KOPT-K1 (cell line): ENCODE measurements at regions not wholly inside any gene's neighbourhood (a gene's known extent, or its start where the extent isn't known, plus 50 kb on each side); places are given as distances from the start of the nearest gene placed in this dataset.

ENCODE experiments used
- H3K27ac ChIP-seq: fragments of 200-600 bp; sonication (generic); 2 replicates; pipeline ENCODE4 v1.5.1; 2016; ENCODE audit warnings: antibody characterized with exemption, mild to moderate bottlenecking, low read depth, low read length; ENCODE audit not compliant: poor library complexity, severe bottlenecking
- H3K36me3 ChIP-seq: fragments of 200-600 bp; sonication (generic); 2 replicates; pipeline ENCODE4 v1.5.1; 2017; ENCODE audit warnings: antibody characterized with exemption, mild to moderate bottlenecking, low read length, moderate library complexity; ENCODE audit not compliant: insufficient read depth
- H3K9me3 ChIP-seq: fragments of 200-600 bp; sonication (generic); 2 replicates; pipeline ENCODE4 v1.5.1; 2017; ENCODE audit warnings: antibody characterized with exemption, low read length, mild to moderate bottlenecking; ENCODE audit not compliant: insufficient read depth, poor library complexity, severe bottlenecking

GRCh38 chr14:32012062-32012461 lies 65.0 kb upstream of the ARHGAP5 start:
- no peak overlapping the region for H3K27ac ChIP-seq
- no peaks in the 10 kb centered on the region for H3K36me3 ChIP-seq
- no peaks in the 10 kb centered on the region for H3K9me3 ChIP-seq

DNA sequence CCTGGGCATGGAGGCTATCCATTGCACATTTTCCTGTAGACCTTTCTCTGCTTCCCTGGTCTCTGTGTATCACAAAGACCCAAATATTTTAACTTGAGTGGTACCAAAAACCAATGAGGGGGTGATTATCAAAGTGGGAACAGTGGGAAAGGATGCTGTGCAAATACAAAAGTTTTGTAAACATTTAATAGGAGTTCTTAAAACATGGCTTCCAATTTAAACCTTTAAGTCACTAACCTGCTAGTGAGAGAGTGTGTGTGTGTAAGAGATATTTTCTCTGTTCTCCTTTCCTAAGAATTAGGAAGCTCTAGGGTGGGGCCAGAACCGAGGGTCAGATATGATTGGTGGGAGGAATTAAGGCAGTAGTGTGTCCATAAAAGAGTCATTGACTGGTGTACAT lies 64.5 kb upstream of the ARHGAP5 start:
- no peaks in the 10 kb centered on the region for H3K9me3 ChIP-seq
- no peak overlapping the region for H3K27ac ChIP-seq
- H3K36me3 ChIP-seq, result no peaks in the 10 kb centered on the region

- no peaks in the 10 kb centered on the region for H3K9me3 ChIP-seq
- no peak overlapping the region for H3K27ac ChIP-seq
- H3K36me3 ChIP-seq, result no peaks in the 10 kb centered on the region
Observed at GRCh38 chr14:32013083-32013482, 64.0 kb upstream of the ARHGAP5 start.

GRCh38 chr14:32014057-32014456 lies 63.0 kb upstream of the ARHGAP5 start:
- H3K36me3 ChIP-seq, result no peaks in the 10 kb centered on the region
- H3K27ac ChIP-seq, result no peak overlapping the region
- no peaks in the 10 kb centered on the region for H3K9me3 ChIP-seq

GRCh38 chr14:32014498-32014897 lies 62.6 kb upstream of the ARHGAP5 start:
- H3K27ac ChIP-seq, result no peak overlapping the region
- no peaks in the 10 kb centered on the region for H3K9me3 ChIP-seq
- H3K36me3 ChIP-seq, result no peaks in the 10 kb centered on the region

DNA sequence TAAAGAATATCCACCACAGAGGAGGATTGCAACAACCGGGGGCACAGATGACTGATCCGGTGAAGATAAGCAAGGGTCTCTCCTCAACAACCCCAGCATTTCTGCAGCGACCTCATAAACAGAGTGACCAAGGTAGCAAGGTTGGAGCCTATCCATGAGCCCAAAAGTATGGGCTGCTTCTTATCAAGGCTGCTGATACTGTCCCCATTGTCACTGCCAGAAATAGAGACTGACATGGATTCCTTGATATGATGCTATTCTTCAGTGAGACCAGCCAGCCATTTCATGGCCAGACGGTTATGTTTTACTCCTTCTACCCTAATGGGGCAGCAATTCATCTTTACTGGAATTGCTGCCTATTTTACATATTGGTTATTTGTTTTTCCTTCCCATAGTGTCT lies 61.9 kb upstream of the ARHGAP5 start:
- Histone ChIP-seq H3K27ac (no peak overlapping the region), H3K9me3 (no peaks in the 10 kb centered on the region), H3K36me3 (no peaks in the 10 kb centered on the region)

GRCh38 chr14:32017587-32017986 lies 59.5 kb upstream of the ARHGAP5 start:
- no peaks in the 10 kb centered on the region for H3K36me3 ChIP-seq
- H3K9me3 ChIP-seq, result peaks cover 5% of the 10 kb centered on the region
- H3K27ac ChIP-seq, result no peak overlapping the region

DNA sequence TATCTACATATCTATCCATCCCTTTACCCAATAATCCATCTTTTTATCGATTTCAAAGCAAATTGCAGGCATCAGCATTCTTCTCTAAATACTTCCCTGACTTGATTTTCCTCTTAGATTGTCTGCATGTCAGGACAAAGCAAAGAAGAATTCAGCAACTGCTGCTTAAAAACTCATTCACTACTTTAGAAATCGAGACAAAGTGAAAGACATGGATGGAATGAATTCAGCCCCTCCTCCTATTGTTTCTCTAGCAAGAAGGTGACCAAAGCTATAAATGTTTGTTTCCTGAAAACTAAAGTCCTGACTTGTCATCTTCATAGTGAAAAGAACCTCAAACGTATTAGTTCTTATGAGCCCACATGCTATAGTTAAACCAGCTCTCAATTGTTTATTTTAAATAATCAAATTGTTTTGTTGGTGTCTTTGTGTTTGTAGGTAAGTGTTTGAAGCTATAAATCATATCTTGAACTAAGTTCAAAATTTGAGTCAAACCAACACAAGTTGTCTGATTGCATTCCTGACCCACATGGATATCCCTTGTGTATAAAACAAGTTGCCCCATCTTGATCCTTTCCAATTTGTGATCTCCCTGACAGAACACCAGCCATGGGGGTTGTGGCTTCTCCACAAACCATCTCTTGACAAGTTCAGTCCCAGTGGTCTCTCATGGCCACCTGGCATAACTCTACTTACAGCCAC lies 58.6 kb upstream of the ARHGAP5 start:
- Histone ChIP-seq H3K9me3 (peaks cover 5% of the 10 kb centered on the region), H3K36me3 (no peaks in the 10 kb centered on the region), H3K27ac (no peak overlapping the region)

DNA sequence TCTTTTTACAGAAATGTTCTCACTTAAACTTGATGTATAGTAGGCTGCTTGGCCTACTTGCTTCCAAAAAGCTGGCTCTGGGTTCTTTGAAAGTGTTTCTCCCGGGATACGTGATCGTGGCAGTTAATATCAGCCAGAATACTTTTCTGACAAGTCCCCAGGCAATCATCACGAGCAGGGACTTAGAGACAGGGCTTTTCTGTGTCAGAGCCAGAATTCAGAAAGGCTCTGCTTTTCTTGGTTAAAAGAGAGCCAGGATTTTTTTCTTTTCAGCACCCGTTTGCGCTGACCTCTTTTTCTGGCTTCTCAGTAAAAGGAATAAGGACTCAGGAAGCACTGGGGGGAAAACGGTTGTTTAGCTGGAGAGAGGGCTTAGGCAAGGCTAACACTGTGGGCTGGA lies 57.8 kb upstream of the ARHGAP5 start:
- Histone ChIP-seq H3K36me3 (no peaks in the 10 kb centered on the region), H3K27ac (no peak overlapping the region), H3K9me3 (peaks cover 5% of the 10 kb centered on the region)

DNA sequence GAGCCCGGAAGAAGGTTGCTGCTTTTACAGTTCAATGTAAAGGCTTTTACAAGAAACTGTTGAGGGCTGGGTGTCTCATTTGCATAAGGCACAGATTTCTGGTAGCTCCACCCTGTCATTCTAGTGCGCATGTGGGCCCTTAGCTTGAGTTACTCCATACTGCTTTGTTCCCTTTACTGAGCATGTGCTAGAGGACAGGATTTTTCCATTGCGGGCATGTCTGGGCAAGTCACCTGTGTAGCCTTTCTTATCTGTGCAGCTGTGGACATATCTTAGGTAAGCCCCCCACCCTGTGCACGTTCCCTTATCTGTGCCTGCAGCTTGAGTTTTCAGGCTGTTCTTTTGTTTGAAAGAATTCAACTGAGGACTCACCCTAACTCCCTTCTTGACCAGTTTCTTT lies 56.2 kb upstream of the ARHGAP5 start:
- no peaks in the 10 kb centered on the region for H3K36me3 ChIP-seq
- no peak overlapping the region for H3K27ac ChIP-seq
- peaks cover 5% of the 10 kb centered on the region for H3K9me3 ChIP-seq

- H3K27ac ChIP-seq, result no peak overlapping the region
- peaks cover 5% of the 10 kb centered on the region for H3K9me3 ChIP-seq
- no peaks in the 10 kb centered on the region for H3K36me3 ChIP-seq
Observed at GRCh38 chr14:32021341-32021740, 55.8 kb upstream of the ARHGAP5 start.

- no peak overlapping the region for H3K27ac ChIP-seq
- H3K36me3 ChIP-seq, result no peaks in the 10 kb centered on the region
- H3K9me3 ChIP-seq, result peaks cover 5% of the 10 kb centered on the region
Observed at GRCh38 chr14:32022525-32022924, 54.6 kb upstream of the ARHGAP5 start.

- Histone ChIP-seq H3K27ac (no peak overlapping the region), H3K9me3 (peaks cover 5% of the 10 kb centered on the region), H3K36me3 (no peaks in the 10 kb centered on the region)
Observed at GRCh38 chr14:32022938-32023466, 54.1 kb upstream of the ARHGAP5 start.

DNA sequence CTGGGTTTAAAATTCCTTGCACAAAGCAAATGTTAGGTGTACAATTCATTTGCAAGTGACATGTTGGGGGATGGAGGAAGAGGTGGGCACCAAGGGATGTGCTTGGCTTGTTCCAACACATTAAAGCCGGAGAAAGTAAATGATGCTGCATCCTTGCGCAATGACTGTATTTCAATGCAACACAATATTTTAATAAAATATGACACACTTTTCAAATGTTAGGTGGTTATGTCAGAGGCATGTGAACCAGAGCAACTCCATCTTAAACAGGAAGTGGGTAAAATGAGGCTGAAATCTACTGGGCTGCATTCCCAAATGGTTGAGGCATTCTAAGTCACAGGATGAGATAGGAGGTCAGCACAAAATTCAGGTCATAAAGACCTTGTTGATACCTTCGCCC lies 53.6 kb upstream of the ARHGAP5 start:
- Histone ChIP-seq H3K27ac (no peak overlapping the region), H3K36me3 (no peaks in the 10 kb centered on the region), H3K9me3 (peaks cover 5% of the 10 kb centered on the region)

- Histone ChIP-seq H3K27ac (no peak overlapping the region), H3K36me3 (no peaks in the 10 kb centered on the region), H3K9me3 (no peaks in the 10 kb centered on the region)
Observed at GRCh38 chr14:32027255-32027939, 49.7 kb upstream of the ARHGAP5 start.
